GM23338 (cell line): ENCODE measurements at regions not wholly inside any gene's neighbourhood (a gene's known extent, or its start where the extent isn't known, plus 50 kb on each side); places are given as distances from the start of the nearest gene placed in this dataset.

Source experiments
- ATAC-seq: fragments of 200-7000 bp; cut with Tn5 transposase; 3 replicates; pipeline ENCODE4 v1.9.1; 2020
- DNase-seq: peaks from one replicate; pipeline ENCODE4 v3.0.0-alpha.2; 2015; ENCODE audit warnings: low spot score
- H2AFZ ChIP-seq: fragments of 200-600 bp; sonication (generic); 2 replicates; pipeline ENCODE4 v1.8.0; 2016; ENCODE audit warnings: antibody characterized with exemption, mild to moderate bottlenecking, moderate library complexity
- H3F3A ChIP-seq: fragments of 200-600 bp; sonication (generic); replicated peaks from 2 replicates; pipeline ENCODE4 v1.8.0; 2017; ENCODE audit warnings: antibody characterized with exemption, mixed run types, low read depth
- H3K27ac ChIP-seq: fragments of 200-600 bp; sonication (generic); 2 replicates; pipeline ENCODE4 v1.6.1; 2016; ENCODE audit warnings: low read depth
- H3K27me3 ChIP-seq: fragments of 200-600 bp; sonication (generic); 2 replicates; pipeline ENCODE4 v1.8.0; 2016; ENCODE audit warnings: mild to moderate bottlenecking, mixed run types, moderate library complexity; ENCODE audit not compliant: insufficient read depth
- H3K36me3 ChIP-seq: fragments of 200-600 bp; sonication (generic); 2 replicates; pipeline ENCODE4 v1.8.0; 2016; ENCODE audit warnings: mild to moderate bottlenecking; ENCODE audit not compliant: insufficient read depth
- H3K4me1 ChIP-seq: fragments of 200-600 bp; sonication (generic); 2 replicates; pipeline ENCODE4 v1.8.0; 2016; ENCODE audit warnings: mild to moderate bottlenecking, moderate library complexity; ENCODE audit not compliant: insufficient read depth
- H3K4me2 ChIP-seq: fragments of 200-600 bp; sonication (generic); 2 replicates; pipeline ENCODE4 v1.7.1; 2017; ENCODE audit warnings: mixed run types
- H3K4me3 ChIP-seq: fragments of 200-600 bp; sonication (generic); 2 replicates; pipeline ENCODE4 v1.6.1; 2016; ENCODE audit warnings: mixed run types
- H3K79me2 ChIP-seq: fragments of 200-600 bp; sonication (generic); replicated peaks from 2 replicates; pipeline ENCODE4 v1.8.0; 2017; ENCODE audit warnings: mild to moderate bottlenecking; ENCODE audit not compliant: insufficient read depth
- H3K9me2 ChIP-seq: fragments of 200-600 bp; sonication (generic); 2 replicates; pipeline ENCODE4 v1.8.0; 2017; ENCODE audit not compliant: insufficient read depth
- H4K20me1 ChIP-seq: fragments of 200-600 bp; sonication (generic); replicated peaks from 2 replicates; pipeline ENCODE4 v1.8.0; 2017; ENCODE audit warnings: mild to moderate bottlenecking; ENCODE audit not compliant: insufficient read depth
- H3K27ac Mint-ChIP-seq: 2 replicates; pipeline ENCODE4 v1.8.0; 2020; ENCODE audit warnings: inconsistent platforms, mild to moderate bottlenecking, moderate library complexity, mixed read lengths
- H3K27me3 Mint-ChIP-seq: 3 replicates; pipeline ENCODE4 v1.8.0; 2022; ENCODE audit warnings: low read depth, mild to moderate bottlenecking, moderate library complexity, mixed read lengths, inconsistent platforms; ENCODE audit not compliant: insufficient read depth, poor library complexity
- H3K36me3 Mint-ChIP-seq: 3 replicates; pipeline ENCODE4 v1.8.0; 2021; ENCODE audit warnings: low read depth, mild to moderate bottlenecking, inconsistent platforms, moderate library complexity, mixed read lengths
- H3K4me1 Mint-ChIP-seq: 3 replicates; pipeline ENCODE4 v1.8.0; 2020; ENCODE audit warnings: mild to moderate bottlenecking, inconsistent platforms, mixed read lengths
- H3K4me3 Mint-ChIP-seq: 3 replicates; pipeline ENCODE4 v1.8.0; 2021; ENCODE audit warnings: moderate library complexity, mild to moderate bottlenecking, inconsistent platforms, mixed read lengths
- H3K9me3 Mint-ChIP-seq: 3 replicates; pipeline ENCODE4 v1.8.0; 2020; ENCODE audit warnings: moderate library complexity, mild to moderate bottlenecking, inconsistent platforms, mixed read lengths
- CREB1 ChIP-seq: fragments of 250-450 bp; sonication (Bioruptor Pico); IDR thresholded peaks from 2 replicates; pipeline ENCODE4 v1.5.0; 2020; ENCODE audit warnings: low read depth, mild to moderate bottlenecking, moderate library complexity
- ETS1 ChIP-seq: IDR thresholded peaks from 2 replicates; pipeline ENCODE4 v1.6.1; 2016; ENCODE audit warnings: antibody characterized with exemption
- EZH2 ChIP-seq: fragments of 200-600 bp; sonication (generic); IDR thresholded peaks from one replicate; pipeline ENCODE4 v1.8.0; 2017; ENCODE audit warnings: antibody characterized with exemption, mild to moderate bottlenecking, low read depth; ENCODE audit not compliant: unreplicated experiment
- EZH2phosphoT487 ChIP-seq: fragments of 200-600 bp; sonication (generic); IDR thresholded peaks from one replicate; pipeline ENCODE4 v1.8.1; 2018; ENCODE audit warnings: antibody characterized with exemption; ENCODE audit not compliant: unreplicated experiment
- JUNB ChIP-seq: IDR thresholded peaks from one replicate; pipeline ENCODE4 v1.6.1; 2016; ENCODE audit warnings: antibody characterized with exemption; ENCODE audit not compliant: unreplicated experiment
- NANOG ChIP-seq: IDR thresholded peaks from 2 replicates; pipeline ENCODE4 v1.6.1; 2016; ENCODE audit warnings: antibody characterized with exemption, borderline replicate concordance
- POLR2AphosphoS5 ChIP-seq: IDR thresholded peaks from 2 replicates; pipeline ENCODE4 v1.6.1; 2016; ENCODE audit warnings: antibody characterized with exemption, low read depth
- STAT1 ChIP-seq: IDR thresholded peaks from one replicate; pipeline ENCODE4 v1.6.1; 2016; ENCODE audit warnings: antibody characterized with exemption; ENCODE audit not compliant: unreplicated experiment
- ZNF114 ChIP-seq: fragments of 250-450 bp; sonication (Bioruptor Pico); IDR thresholded peaks from 2 replicates; pipeline ENCODE4 v1.5.0; 2020; ENCODE audit warnings: mild to moderate bottlenecking, moderate library complexity
- ZNF331 ChIP-seq: fragments of 250-450 bp; sonication (Bioruptor Pico); IDR thresholded peaks from 2 replicates; pipeline ENCODE4 v1.5.0; 2020; ENCODE audit warnings: low read depth, mild to moderate bottlenecking, moderate library complexity
- TF ChIP-seq, protein P1 (sequence below): IDR thresholded peaks from one replicate; pipeline ENCODE4 v1.6.1; 2018; ENCODE audit warnings: antibody characterized with exemption; ENCODE audit not compliant: unreplicated experiment
- TF ChIP-seq, protein P2 (sequence below), 2 experiments: fragments of 200-600 bp in 1 of 2; sonication (generic) in 1 of 2; conservative IDR thresholded peaks; 2 replicates each; pipeline versions ENCODE4 v1.5.1 to v1.6.1; 2016 to 2017; ENCODE audit warnings: antibody characterized with exemption in 2 of 2, low read depth in 2 of 2, mild to moderate bottlenecking in 2 of 2, moderate library complexity in 1 of 2

- no peak for TF ChIP-seq ZNF114 (CRISPR knock-in tag)
- TF ChIP-seq JUNB: no peak
- TF ChIP-seq, protein P1, sequence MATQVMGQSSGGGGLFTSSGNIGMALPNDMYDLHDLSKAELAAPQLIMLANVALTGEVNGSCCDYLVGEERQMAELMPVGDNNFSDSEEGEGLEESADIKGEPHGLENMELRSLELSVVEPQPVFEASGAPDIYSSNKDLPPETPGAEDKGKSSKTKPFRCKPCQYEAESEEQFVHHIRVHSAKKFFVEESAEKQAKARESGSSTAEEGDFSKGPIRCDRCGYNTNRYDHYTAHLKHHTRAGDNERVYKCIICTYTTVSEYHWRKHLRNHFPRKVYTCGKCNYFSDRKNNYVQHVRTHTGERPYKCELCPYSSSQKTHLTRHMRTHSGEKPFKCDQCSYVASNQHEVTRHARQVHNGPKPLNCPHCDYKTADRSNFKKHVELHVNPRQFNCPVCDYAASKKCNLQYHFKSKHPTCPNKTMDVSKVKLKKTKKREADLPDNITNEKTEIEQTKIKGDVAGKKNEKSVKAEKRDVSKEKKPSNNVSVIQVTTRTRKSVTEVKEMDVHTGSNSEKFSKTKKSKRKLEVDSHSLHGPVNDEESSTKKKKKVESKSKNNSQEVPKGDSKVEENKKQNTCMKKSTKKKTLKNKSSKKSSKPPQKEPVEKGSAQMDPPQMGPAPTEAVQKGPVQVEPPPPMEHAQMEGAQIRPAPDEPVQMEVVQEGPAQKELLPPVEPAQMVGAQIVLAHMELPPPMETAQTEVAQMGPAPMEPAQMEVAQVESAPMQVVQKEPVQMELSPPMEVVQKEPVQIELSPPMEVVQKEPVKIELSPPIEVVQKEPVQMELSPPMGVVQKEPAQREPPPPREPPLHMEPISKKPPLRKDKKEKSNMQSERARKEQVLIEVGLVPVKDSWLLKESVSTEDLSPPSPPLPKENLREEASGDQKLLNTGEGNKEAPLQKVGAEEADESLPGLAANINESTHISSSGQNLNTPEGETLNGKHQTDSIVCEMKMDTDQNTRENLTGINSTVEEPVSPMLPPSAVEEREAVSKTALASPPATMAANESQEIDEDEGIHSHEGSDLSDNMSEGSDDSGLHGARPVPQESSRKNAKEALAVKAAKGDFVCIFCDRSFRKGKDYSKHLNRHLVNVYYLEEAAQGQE: no peak
- TF ChIP-seq POLR2AphosphoS5: no peak
- TF ChIP-seq ETS1: no peak
- TF ChIP-seq NANOG: no peak
Measured at GRCh38 chr10:129032372-129033313, 434.4 kb upstream of the MGMT start (continued).

- H3K27ac ChIP-seq: no peak overlapping the region
- Mint-ChIP-seq H3K27ac (no peak overlapping the region), H3K36me3 (no peaks in the 10 kb centered on the region), H3K4me1 (peaks cover 39% of the 10 kb centered on the region), H3K9me3 (no peaks in the 10 kb centered on the region), H3K4me3 (no peak overlapping the region), H3K27me3 (peaks cover 2% of the 10 kb centered on the region)
- ATAC-seq (no peak), DNase-seq (no peak)
- peaks cover 17% of the 10 kb centered on the region; the same call in 1 of the 2 replicates for H3K4me1 ChIP-seq
- no peaks in the 10 kb centered on the region for H3K79me2 ChIP-seq
- H3K4me2 ChIP-seq: no peak overlapping the region
- no peaks in the 10 kb centered on the region for H3F3A ChIP-seq
- no peaks in the 10 kb centered on the region for H3K36me3 ChIP-seq
- no peaks in the 10 kb centered on the region for H3K27me3 ChIP-seq
- no peak overlapping the region for H3K4me3 ChIP-seq
- no peaks in the 10 kb centered on the region for H3K9me2 ChIP-seq
- no peaks in the 10 kb centered on the region for H4K20me1 ChIP-seq
- H2AFZ ChIP-seq: no peak overlapping the region
- no peak for TF ChIP-seq JUNB
- TF ChIP-seq, protein P1: no peak
- TF ChIP-seq ZNF114 (CRISPR knock-in tag): no peak
- no peak for TF ChIP-seq EZH2
- TF ChIP-seq STAT1: no peak
- TF ChIP-seq ZNF331 (CRISPR knock-in tag): no peak
- no peak for TF ChIP-seq CREB1 (CRISPR knock-in tag)
- TF ChIP-seq ETS1: no peak
- TF ChIP-seq, protein P2, sequence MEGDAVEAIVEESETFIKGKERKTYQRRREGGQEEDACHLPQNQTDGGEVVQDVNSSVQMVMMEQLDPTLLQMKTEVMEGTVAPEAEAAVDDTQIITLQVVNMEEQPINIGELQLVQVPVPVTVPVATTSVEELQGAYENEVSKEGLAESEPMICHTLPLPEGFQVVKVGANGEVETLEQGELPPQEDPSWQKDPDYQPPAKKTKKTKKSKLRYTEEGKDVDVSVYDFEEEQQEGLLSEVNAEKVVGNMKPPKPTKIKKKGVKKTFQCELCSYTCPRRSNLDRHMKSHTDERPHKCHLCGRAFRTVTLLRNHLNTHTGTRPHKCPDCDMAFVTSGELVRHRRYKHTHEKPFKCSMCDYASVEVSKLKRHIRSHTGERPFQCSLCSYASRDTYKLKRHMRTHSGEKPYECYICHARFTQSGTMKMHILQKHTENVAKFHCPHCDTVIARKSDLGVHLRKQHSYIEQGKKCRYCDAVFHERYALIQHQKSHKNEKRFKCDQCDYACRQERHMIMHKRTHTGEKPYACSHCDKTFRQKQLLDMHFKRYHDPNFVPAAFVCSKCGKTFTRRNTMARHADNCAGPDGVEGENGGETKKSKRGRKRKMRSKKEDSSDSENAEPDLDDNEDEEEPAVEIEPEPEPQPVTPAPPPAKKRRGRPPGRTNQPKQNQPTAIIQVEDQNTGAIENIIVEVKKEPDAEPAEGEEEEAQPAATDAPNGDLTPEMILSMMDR (conservative IDR thresholded peaks at IDR 0.05; ENCODE audit: low read depth in 2 of 2): no peak
- no peak for TF ChIP-seq EZH2phosphoT487
Measured at GRCh38 chr10:129033340-129033739, 433.7 kb upstream of the MGMT start.
